HepG2 (cell line): ENCODE measurements at regions not wholly inside any gene's neighbourhood (a gene's known extent, or its start where the extent isn't known, plus 50 kb on each side); places are given as distances from the start of the nearest gene placed in this dataset.

Source experiments
- ATAC-seq: fragments of 200-7000 bp; cut with Tn5 transposase; 3 replicates; pipeline ENCODE4 v1.9.1; 2020; ENCODE audit warnings: mild to moderate bottlenecking, moderate library complexity
- BruUV-seq: library from RNA; stranded (reverse); fragments of 400-500 nt; replicated peaks from 2 replicates; lab custom pipeline; 2021; lab: Mats Ljungman, UMichigan
- CTCF ChIA-PET: fragments of 300-600 bp; formaldehyde crosslinking; extraction: SDS; loops from one replicate; lab custom pipeline; 2021; ENCODE audit warnings: low total read pairs, inconsistent platforms, low intra/inter-chr PET ratio; lab: Yijun Ruan, JAX
- POLR2A ChIA-PET: fragments of 350-600 bp; sonication (Branson Sonifier 250); formaldehyde crosslinking; loops from one replicate; lab custom pipeline; 2020; ENCODE audit warnings: antibody characterized with exemption, inconsistent platforms; lab: Yijun Ruan, JAX
- DNase-seq: peaks from one replicate; pipeline ENCODE4 v3.0.0-alpha.2; 2015; ENCODE audit warnings: low spot score
- FAIRE-seq: peaks from 3 replicates; lab custom pipeline; 2011; peaks lifted over from hg19 to GRCh38; lab: Jason Lieb, UNC
- H2AFZ ChIP-seq: one replicate; pipeline ENCODE4 v1.6.1; 2011; ENCODE audit warnings: low read length, inconsistent platforms
- H3K27ac ChIP-seq: fragments of 300-600 bp; 3 replicates; pipeline ENCODE4 v1.8.0; 2011; ENCODE audit warnings: mixed run types, mild to moderate bottlenecking, mixed read lengths, low read length, inconsistent platforms; ENCODE audit not compliant: insufficient read depth; ENCODE audit errors: extremely low read length
- H3K27me3 ChIP-seq, 2 experiments: fragments of 200-600 bp in 1 of 2; 2 replicates in 1 of 2; 3 replicates in 1 of 2; pipeline versions ENCODE4 v1.6.0 to v1.8.0; 2011; ENCODE audit warnings: low read length in 2 of 2, mild to moderate bottlenecking in 2 of 2, moderate library complexity in 2 of 2, inconsistent platforms in 1 of 2; ENCODE audit not compliant: insufficient read depth in 2 of 2, control insufficient read depth in 1 of 2
- H3K36me3 ChIP-seq, 2 experiments: fragments of 200-600 bp in 1 of 2; replicated peaks in 1 of 2; 2 replicates in 1 of 2; 3 replicates in 1 of 2; pipeline versions ENCODE4 v1.5.1 to v1.8.0; 2011; ENCODE audit warnings: low read length in 2 of 2, inconsistent platforms in 1 of 2; ENCODE audit not compliant: insufficient read depth in 2 of 2, control insufficient read depth in 1 of 2
- H3K4me1 ChIP-seq: 2 replicates; pipeline ENCODE4 v1.5.1; 2012; ENCODE audit warnings: low read length, inconsistent platforms; ENCODE audit not compliant: insufficient read depth
- H3K4me2 ChIP-seq: 2 replicates; pipeline ENCODE4 v1.6.0; 2011; ENCODE audit warnings: low read depth, low read length, inconsistent platforms
- H3K4me3 ChIP-seq, 3 experiments: fragments of 200-600 bp in 1 of 3; sonication (generic), shearing (Covaris generic) in 1 of 3; replicated peaks in 1 of 3; 2 replicates each; pipeline ENCODE4 v1.5.1; 2011 to 2016; ENCODE audit warnings: low read length in 3 of 3, inconsistent platforms in 2 of 3, low read depth in 2 of 3, mild to moderate bottlenecking in 2 of 3, control low read depth in 1 of 3, mixed read lengths in 1 of 3; ENCODE audit not compliant: insufficient read depth in 1 of 3
- H3K79me2 ChIP-seq: one replicate; pipeline ENCODE4 v1.6.1; 2011; ENCODE audit warnings: low read length, inconsistent platforms; ENCODE audit not compliant: insufficient read depth
- H3K9ac ChIP-seq: 2 replicates; pipeline ENCODE4 v1.6.0; 2011; ENCODE audit warnings: mild to moderate bottlenecking, low read depth, low read length, inconsistent platforms; ENCODE audit not compliant: insufficient read depth
- H3K9me3 ChIP-seq: 2 replicates; pipeline ENCODE4 v1.5.1; 2012; ENCODE audit warnings: mild to moderate bottlenecking, low read length
- H4K20me1 ChIP-seq: 2 replicates; pipeline ENCODE4 v1.6.0; 2011; ENCODE audit warnings: inconsistent platforms, mild to moderate bottlenecking, low read length, moderate library complexity; ENCODE audit not compliant: insufficient read depth
- GLI4 ChIP-seq: sonication (generic); formaldehyde crosslinking; IDR thresholded peaks from 2 replicates; pipeline ENCODE4 v1.5.1; 2020; ENCODE audit warnings: missing genetic modification reagents, mild to moderate bottlenecking, moderate library complexity, borderline replicate concordance
- IKZF4 ChIP-seq: sonication (generic); formaldehyde crosslinking; IDR thresholded peaks from 2 replicates; pipeline ENCODE4 v1.5.1; 2020; ENCODE audit warnings: borderline replicate concordance, mild to moderate bottlenecking, low read depth, missing genetic modification reagents; ENCODE audit errors: not compliant biosample characterization
- KAT2B ChIP-seq: fragments of 150-350 bp; IDR thresholded peaks from 2 replicates; pipeline ENCODE4 v1.6.1; 2014; ENCODE audit warnings: low read depth, low read length, borderline replicate concordance
- MXD4 ChIP-seq: IDR thresholded peaks from 2 replicates; pipeline ENCODE4 v1.6.1; 2016; ENCODE audit warnings: mild to moderate bottlenecking, missing biosample characterization, missing genetic modification reagents
- NR2C2 ChIP-seq: sonication (generic); formaldehyde crosslinking; IDR thresholded peaks from 2 replicates; pipeline ENCODE4 v1.4.0; 2020; ENCODE audit warnings: missing genetic modification reagents, mild to moderate bottlenecking, moderate library complexity, borderline replicate concordance
- PHF21A ChIP-seq: sonication (generic); formaldehyde crosslinking; IDR thresholded peaks from 2 replicates; pipeline ENCODE4 v1.5.0; 2020; ENCODE audit warnings: mild to moderate bottlenecking, missing genetic modification reagents
- RELA ChIP-seq: sonication (generic); formaldehyde crosslinking; IDR thresholded peaks from 2 replicates; pipeline ENCODE4 v1.4.0; 2020; ENCODE audit warnings: missing genetic modification reagents
- SRY ChIP-seq: sonication (generic); formaldehyde crosslinking; IDR thresholded peaks from 2 replicates; pipeline ENCODE4 v1.8.0; 2022; ENCODE audit warnings: mild to moderate bottlenecking, missing genetic modification reagents
- TCF12 ChIP-seq, 2 experiments: fragments of 450-650 bp in 1 of 2; sonication (generic) in 1 of 2; formaldehyde crosslinking in 1 of 2; IDR thresholded peaks; 2 replicates each; pipeline versions ENCODE4 v1.6.1 to v1.8.0; 2017 to 2022; ENCODE audit warnings: antibody characterized with exemption in 1 of 2, mild to moderate bottlenecking in 1 of 2, missing genetic modification reagents in 1 of 2, moderate library complexity in 1 of 2
- TGIF2 ChIP-seq: IDR thresholded peaks from 2 replicates; pipeline ENCODE4 v1.6.1; 2016; ENCODE audit warnings: control low read depth, missing compliant biosample characterization
- ZNF232 ChIP-seq: sonication (generic); formaldehyde crosslinking; IDR thresholded peaks from 2 replicates; pipeline ENCODE4 v1.4.0; 2020; ENCODE audit warnings: missing genetic modification reagents, borderline replicate concordance
- ZNF564 ChIP-seq: sonication (generic); formaldehyde crosslinking; IDR thresholded peaks from 2 replicates; pipeline ENCODE4 v1.8.1; 2023; ENCODE audit warnings: mild to moderate bottlenecking, missing genetic modification reagents
- ZNF761 ChIP-seq: sonication (generic); formaldehyde crosslinking; conservative IDR thresholded peaks from 2 replicates; pipeline ENCODE4 v1.4.0; 2020; ENCODE audit warnings: mild to moderate bottlenecking, missing genetic modification reagents
- WGBS: methylation state at CpG from one replicate; pipeline ENCODE4 v1.1.6; 2017; ENCODE audit warnings: low lambda C conversion rate; 5-methylcytosine and 5-hydroxymethylcytosine counted together
- in situ Hi-C: cut with HindIII; loops from 2 replicates; pipeline ENCODE4 v1.10.0; 2017; ENCODE audit warnings: low pct_unique_long_range_greater_than_20kb; ENCODE audit not compliant: extremely low pct_ligation_motif_present
- intact Hi-C: fragments of 100-400 bp; cut with micrococcal nuclease; formaldehyde crosslinking; loops from one replicate; pipeline ENCODE4 v1.10.0; 2022; ENCODE audit not compliant: unreplicated experiment
- TF ChIP-seq, protein P1 (sequence below): sonication (generic); formaldehyde crosslinking; IDR thresholded peaks from 2 replicates; pipeline ENCODE4 v1.8.0; 2022; ENCODE audit warnings: mild to moderate bottlenecking, missing genetic modification reagents, borderline replicate concordance
- TF ChIP-seq, protein P2 (sequence below): sonication (generic); formaldehyde crosslinking; IDR thresholded peaks from 2 replicates; pipeline ENCODE4 v1.5.1; 2020; ENCODE audit warnings: missing genetic modification reagents, mild to moderate bottlenecking, borderline replicate concordance
- TF ChIP-seq, protein P3 (sequence below): sonication (generic); IDR thresholded peaks from 2 replicates; pipeline ENCODE4 v1.6.1; 2016; ENCODE audit warnings: low read depth, borderline replicate concordance
- TF ChIP-seq, protein P4 (sequence below): sonication (generic); formaldehyde crosslinking; IDR thresholded peaks from 2 replicates; pipeline ENCODE4 v1.5.0; 2020; ENCODE audit warnings: missing genetic modification reagents

DNA sequence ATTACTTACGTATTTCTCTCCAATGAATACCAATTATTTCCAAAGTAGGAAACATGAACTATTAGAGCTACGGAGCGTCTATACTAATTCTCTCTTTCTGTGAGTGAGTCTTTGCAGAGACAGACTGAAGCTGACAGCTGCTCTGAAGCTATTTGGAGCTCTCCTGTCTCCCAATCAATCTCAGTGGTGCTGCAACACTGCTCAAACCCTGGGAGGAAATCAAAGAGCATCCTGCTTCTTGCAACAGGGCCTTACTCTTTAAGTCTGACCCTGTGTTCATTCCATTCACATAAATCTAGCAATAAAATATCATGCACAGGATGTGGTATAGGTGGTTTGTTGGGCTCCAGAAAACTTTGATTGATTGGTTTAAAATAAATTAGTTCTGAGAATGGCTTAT is 685.7 kb upstream of the IGFBP3 start (continued):
- TF ChIP-seq RELA (CRISPR knock-in tag), result no peak
- TF ChIP-seq, protein P1, sequence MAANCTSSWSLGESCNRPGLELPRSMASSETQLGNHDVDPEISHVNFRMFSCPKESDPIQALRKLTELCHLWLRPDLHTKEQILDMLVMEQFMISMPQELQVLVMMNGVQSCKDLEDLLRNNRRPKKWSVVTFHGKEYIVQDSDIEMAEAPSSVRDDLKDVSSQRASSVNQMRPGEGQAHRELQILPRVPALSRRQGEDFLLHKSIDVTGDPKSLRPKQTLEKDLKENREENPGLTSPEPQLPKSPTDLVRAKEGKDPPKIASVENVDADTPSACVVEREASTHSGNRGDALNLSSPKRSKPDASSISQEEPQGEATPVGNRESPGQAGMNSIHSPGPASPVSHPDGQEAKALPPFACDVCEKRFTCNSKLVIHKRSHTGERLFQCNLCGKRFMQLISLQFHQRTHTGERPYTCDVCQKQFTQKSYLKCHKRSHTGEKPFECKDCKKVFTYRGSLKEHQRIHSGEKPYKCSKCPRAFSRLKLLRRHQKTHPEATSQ (CRISPR knock-in tag), result no peak
- TF ChIP-seq, all 625 proteins: peak for 0

DNA sequence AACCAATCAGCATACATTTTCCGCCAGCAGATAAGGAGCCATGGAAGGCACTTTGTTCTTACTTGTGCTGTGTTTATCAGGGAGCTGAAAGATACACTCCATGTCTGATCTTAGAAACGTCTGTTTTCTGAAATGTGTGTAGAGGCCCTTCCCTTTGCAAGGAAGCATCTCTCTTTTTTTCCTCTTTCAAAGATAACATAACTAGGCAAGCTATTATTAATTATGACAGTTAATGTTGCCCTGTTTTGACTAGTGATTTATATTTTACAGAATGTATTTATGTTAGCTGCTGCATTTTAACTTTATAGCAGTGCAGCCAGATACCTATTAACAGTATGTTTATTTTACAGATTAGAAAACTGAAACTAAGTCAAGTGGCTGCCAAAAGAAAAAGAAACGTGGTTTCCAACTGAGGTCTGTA is 683.2 kb upstream of the IGFBP3 start:
- FAIRE-seq (no peak), ATAC-seq (no peak), DNase-seq (no peak)
- no peaks in the 10 kb centered on the region for H4K20me1 ChIP-seq
- in situ Hi-C loops, result no loop called here
- H3K4me3 ChIP-seq, result no peak overlapping the region
- 11% methylated on average over 3 of the region's 3 CpGs for WGBS
- H3K36me3 ChIP-seq, result no peaks in the 10 kb centered on the region
- POLR2A ChIA-PET, result no interaction called here
- no TSS peak for BruUV-seq
- H3K4me1 ChIP-seq, result no peaks in the 10 kb centered on the region
- H3K9ac ChIP-seq, result no peak overlapping the region
- no peaks in the 10 kb centered on the region for H3K79me2 ChIP-seq
- H3K27ac ChIP-seq, result no peak overlapping the region
- TF ChIP-seq TGIF2 (CRISPR knock-in tag), result no peak
- TF ChIP-seq NR2C2 (CRISPR knock-in tag), result no peak
- TF ChIP-seq, protein P2, sequence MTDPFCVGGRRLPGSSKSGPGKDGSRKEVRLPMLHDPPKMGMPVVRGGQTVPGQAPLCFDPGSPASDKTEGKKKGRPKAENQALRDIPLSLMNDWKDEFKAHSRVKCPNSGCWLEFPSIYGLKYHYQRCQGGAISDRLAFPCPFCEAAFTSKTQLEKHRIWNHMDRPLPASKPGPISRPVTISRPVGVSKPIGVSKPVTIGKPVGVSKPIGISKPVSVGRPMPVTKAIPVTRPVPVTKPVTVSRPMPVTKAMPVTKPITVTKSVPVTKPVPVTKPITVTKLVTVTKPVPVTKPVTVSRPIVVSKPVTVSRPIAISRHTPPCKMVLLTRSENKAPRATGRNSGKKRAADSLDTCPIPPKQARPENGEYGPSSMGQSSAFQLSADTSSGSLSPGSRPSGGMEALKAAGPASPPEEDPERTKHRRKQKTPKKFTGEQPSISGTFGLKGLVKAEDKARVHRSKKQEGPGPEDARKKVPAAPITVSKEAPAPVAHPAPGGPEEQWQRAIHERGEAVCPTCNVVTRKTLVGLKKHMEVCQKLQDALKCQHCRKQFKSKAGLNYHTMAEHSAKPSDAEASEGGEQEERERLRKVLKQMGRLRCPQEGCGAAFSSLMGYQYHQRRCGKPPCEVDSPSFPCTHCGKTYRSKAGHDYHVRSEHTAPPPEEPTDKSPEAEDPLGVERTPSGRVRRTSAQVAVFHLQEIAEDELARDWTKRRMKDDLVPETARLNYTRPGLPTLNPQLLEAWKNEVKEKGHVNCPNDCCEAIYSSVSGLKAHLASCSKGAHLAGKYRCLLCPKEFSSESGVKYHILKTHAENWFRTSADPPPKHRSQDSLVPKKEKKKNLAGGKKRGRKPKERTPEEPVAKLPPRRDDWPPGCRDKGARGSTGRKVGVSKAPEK (CRISPR knock-in tag), result no peak
- no peak for TF ChIP-seq MXD4 (CRISPR knock-in tag)
- no peak for TF ChIP-seq TCF12 (IDR thresholded peaks at IDR 0.05)
- no peak for TF ChIP-seq TCF12 (CRISPR knock-in tag; IDR thresholded peaks at IDR 0.05)
- no peak for TF ChIP-seq ZNF232 (CRISPR knock-in tag)
- TF ChIP-seq, protein P3, sequence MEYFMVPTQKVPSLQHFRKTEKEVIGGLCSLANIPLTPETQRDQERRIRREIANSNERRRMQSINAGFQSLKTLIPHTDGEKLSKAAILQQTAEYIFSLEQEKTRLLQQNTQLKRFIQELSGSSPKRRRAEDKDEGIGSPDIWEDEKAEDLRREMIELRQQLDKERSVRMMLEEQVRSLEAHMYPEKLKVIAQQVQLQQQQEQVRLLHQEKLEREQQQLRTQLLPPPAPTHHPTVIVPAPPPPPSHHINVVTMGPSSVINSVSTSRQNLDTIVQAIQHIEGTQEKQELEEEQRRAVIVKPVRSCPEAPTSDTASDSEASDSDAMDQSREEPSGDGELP, result no peak
- TF ChIP-seq GLI4 (CRISPR knock-in tag), result no peak
- TF ChIP-seq ZNF761, result no peak
- TF ChIP-seq IKZF4 (CRISPR knock-in tag), result no peak
- no peak for TF ChIP-seq KAT2B
- TF ChIP-seq PHF21A, result no peak
- TF ChIP-seq ZNF564, result no peak
- TF ChIP-seq SRY, result no peak
- TF ChIP-seq, protein P4, sequence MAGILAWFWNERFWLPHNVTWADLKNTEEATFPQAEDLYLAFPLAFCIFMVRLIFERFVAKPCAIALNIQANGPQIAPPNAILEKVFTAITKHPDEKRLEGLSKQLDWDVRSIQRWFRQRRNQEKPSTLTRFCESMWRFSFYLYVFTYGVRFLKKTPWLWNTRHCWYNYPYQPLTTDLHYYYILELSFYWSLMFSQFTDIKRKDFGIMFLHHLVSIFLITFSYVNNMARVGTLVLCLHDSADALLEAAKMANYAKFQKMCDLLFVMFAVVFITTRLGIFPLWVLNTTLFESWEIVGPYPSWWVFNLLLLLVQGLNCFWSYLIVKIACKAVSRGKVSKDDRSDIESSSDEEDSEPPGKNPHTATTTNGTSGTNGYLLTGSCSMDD (CRISPR knock-in tag), result no peak
- CTCF ChIA-PET, result no interaction called here
- no peak overlapping the region for H3K4me2 ChIP-seq
- intact Hi-C loops, result no loop called here
- no peaks in the 10 kb centered on the region for H3K9me3 ChIP-seq
- no peaks in the 10 kb centered on the region; a peak in 1 of 5 replicates for H3K27me3 ChIP-seq
- H2AFZ ChIP-seq, result no peak overlapping the region
